ENCODE measurements at regions not wholly inside any gene's neighbourhood (a gene's known extent, or its start where the extent isn't known, plus 50 kb on each side); places are given as distances from the start of the nearest gene placed in this dataset.

- H3K4me3 ChIP-seq = no peak overlapping the region
- WGBS, 4 donors = 65 to 73% (median 68%) methylated on average over 2 of the region's 2 CpGs
Observed at GRCh38 chr13:104140552-104140951, 1074.3 kb upstream of the SLC10A2 start.

GRCh38 chr13:104137416-104137815, 1071.2 kb upstream of the SLC10A2 start:
- Histone ChIP-seq H3K9me3 (replicated peaks in 1 of 3) (no peaks in the 10 kb centered on the region), H3K27ac (no peak overlapping the region), H3K4me1 (replicated peaks in 1 of 2) (no peaks in the 10 kb centered on the region), H3K27me3 (no peaks in the 10 kb centered on the region), H3K36me3 (replicated peaks in 1 of 2) (no peaks in the 10 kb centered on the region), H3K4me3 (no peak overlapping the region)
- no peak for DNase-seq
- intact Hi-C loops (cut with DNase I) = no loop called here
- 71 to 89% (median 80%) methylated on average over 6 of the region's 6 CpGs for WGBS, 4 donors
- TF ChIP-seq POLR2A (IDR thresholded peaks at IDR 0.05) = no peak
- TF ChIP-seq CTCF (IDR thresholded peaks at IDR 0.05) = no peak

More at GRCh38 chr13:104140552-104140951, 1074.3 kb upstream of the SLC10A2 start:
- Histone ChIP-seq H3K27me3 (no peaks in the 10 kb centered on the region), H3K9me3 (replicated peaks in 1 of 3) (no peaks in the 10 kb centered on the region), H3K27ac (no peak overlapping the region), H3K36me3 (replicated peaks in 1 of 2) (no peaks in the 10 kb centered on the region), H3K4me1 (replicated peaks in 1 of 2) (no peaks in the 10 kb centered on the region)
- intact Hi-C loops (cut with DNase I) = no loop called here
- DNase-seq = no peak
- no peak for TF ChIP-seq CTCF (IDR thresholded peaks at IDR 0.05)

DNA sequence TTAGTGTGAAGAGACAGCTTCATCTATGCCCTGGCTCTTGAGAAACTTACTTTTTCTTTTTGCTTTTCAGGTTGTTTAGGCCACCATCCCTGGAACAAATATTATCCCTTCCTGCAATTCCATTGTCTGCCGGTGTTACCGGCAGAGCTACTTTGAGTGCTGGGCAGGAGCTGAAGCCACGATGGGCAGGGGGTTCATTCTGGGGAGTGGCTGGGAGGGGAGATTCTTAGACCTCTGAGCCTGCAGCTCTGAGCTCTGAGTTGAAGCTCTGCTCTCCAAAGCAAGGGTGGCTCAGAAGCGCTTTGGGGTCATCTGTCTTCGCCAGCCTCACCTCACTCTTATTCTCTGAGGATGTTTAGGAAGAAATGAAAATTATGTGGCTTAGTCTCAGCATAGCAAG, 1066.6 kb upstream of the SLC10A2 start:
- no peak overlapping the region for H3K27ac ChIP-seq
- TF ChIP-seq POLR2A (IDR thresholded peaks at IDR 0.05) (no peak), CTCF (IDR thresholded peaks at IDR 0.05) (no peak)
- H3K27me3 ChIP-seq = no peaks in the 10 kb centered on the region
- H3K36me3 ChIP-seq (replicated peaks in 1 of 2) = no peaks in the 10 kb centered on the region
- no peak overlapping the region for H3K4me3 ChIP-seq
- intact Hi-C loops (cut with DNase I) = no loop called here
- 83 to 89% (median 85%) methylated on average over 5 of the region's 5 CpGs for WGBS, 4 donors
- DNase-seq = no peak
- H3K9me3 ChIP-seq (replicated peaks in 1 of 3) = no peaks in the 10 kb centered on the region
- no peaks in the 10 kb centered on the region for H3K4me1 ChIP-seq (replicated peaks in 1 of 2)

DNA sequence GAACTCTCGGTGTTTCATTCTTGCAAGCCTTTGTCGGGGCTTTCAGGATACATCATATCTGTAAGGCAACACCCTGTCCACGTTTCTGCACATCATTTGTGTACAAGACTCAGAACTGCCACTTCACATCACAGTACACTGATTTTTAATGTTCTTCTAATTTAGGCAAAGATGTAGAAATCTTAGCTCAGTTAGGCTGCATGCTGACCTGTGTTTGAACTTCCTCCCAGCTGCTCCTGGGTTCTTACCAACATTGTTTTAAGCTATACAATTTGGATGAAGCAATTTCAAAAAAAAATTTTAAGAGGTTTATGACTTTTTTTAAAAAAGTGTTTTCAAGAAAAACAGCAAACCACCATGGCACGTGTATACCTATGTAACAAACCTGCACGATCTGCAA, 1047.9 kb upstream of the SLC10A2 start:
- WGBS, 4 donors = 46 to 53% (median 48%) methylated on average over 5 of the region's 5 CpGs
- Histone ChIP-seq H3K4me1 (replicated peaks in 1 of 2) (no peaks in the 10 kb centered on the region), H3K4me3 (no peak overlapping the region), H3K27me3 (no peaks in the 10 kb centered on the region), H3K27ac (no peak overlapping the region), H3K36me3 (replicated peaks in 1 of 2) (no peaks in the 10 kb centered on the region), H3K9me3 (replicated peaks in 1 of 3) (no peaks in the 10 kb centered on the region)
- TF ChIP-seq CTCF (IDR thresholded peaks at IDR 0.05) (no peak), POLR2A (IDR thresholded peaks at IDR 0.05) (no peak)
- DNase-seq = no peak
- intact Hi-C loops (cut with DNase I) = no loop called here
